Transverse colon (tissue), 4 donors: ENCODE measurements at regions not wholly inside any gene's neighbourhood (a gene's known extent, or its start where the extent isn't known, plus 50 kb on each side); places are given as distances from the start of the nearest gene placed in this dataset.

Experiments used
- POLR2A ChIP-seq: fragments of 450-650 bp; IDR thresholded peaks from one replicate; pipeline ENCODE4 v1.6.1; 2016; ENCODE audit warnings: antibody characterized with exemption, mild to moderate bottlenecking, moderate library complexity
- POLR2AphosphoS5 ChIP-seq, 3 donors: sonication (generic); formaldehyde crosslinking; IDR thresholded peaks; one replicate each; pipeline ENCODE4 v1.6.1; 2016; ENCODE audit warnings: antibody characterized with exemption in 3 of 3
- TF ChIP-seq, protein P1 (sequence below), 5 experiments: fragments of 200-600 bp in 3 of 5; fragments of 450-650 bp in 2 of 5; sonication (generic) in 3 of 5; IDR thresholded peaks; 1 replicate in 2 of 5; 2 replicates in 3 of 5; pipeline ENCODE4 v1.5.1; 2016 to 2017; ENCODE audit warnings: antibody characterized with exemption in 5 of 5, inconsistent platforms in 3 of 5, mild to moderate bottlenecking in 2 of 5, moderate library complexity in 1 of 5

DNA sequence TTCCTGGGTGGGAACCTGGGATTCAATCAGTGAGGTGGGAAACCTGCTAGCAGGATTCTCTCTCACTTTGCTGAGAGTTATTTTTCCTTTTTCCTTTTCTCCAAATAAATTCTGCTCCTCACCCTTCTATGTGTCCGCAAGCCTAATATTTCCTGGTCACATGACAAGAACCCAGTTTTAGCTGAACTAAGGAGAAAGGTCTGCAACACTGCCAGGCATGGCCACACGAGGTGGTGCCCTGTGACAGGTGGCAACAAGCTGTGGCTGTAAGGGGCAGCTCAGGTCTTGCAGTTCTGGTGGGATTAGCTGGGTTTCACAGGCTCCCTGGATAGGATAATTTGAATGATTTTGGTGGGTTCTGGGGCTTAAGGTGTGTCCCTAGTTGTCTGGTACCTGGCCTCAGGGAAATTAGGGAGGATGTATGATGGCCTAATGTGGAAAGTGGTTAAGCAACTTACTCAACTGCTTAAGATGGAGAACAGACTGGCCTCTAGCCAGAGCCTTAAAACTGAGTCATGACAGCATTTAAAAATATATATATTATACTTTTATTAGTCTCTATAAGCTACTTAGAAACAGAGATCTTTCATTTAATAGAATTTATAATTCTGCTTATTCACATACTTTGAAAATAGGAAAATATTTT lies 215.0 kb downstream of the IL15 start:
- TF ChIP-seq POLR2AphosphoS5 (IDR thresholded peaks at IDR 0.05) (no peak), POLR2A (no peak)
- TF ChIP-seq, protein P1, sequence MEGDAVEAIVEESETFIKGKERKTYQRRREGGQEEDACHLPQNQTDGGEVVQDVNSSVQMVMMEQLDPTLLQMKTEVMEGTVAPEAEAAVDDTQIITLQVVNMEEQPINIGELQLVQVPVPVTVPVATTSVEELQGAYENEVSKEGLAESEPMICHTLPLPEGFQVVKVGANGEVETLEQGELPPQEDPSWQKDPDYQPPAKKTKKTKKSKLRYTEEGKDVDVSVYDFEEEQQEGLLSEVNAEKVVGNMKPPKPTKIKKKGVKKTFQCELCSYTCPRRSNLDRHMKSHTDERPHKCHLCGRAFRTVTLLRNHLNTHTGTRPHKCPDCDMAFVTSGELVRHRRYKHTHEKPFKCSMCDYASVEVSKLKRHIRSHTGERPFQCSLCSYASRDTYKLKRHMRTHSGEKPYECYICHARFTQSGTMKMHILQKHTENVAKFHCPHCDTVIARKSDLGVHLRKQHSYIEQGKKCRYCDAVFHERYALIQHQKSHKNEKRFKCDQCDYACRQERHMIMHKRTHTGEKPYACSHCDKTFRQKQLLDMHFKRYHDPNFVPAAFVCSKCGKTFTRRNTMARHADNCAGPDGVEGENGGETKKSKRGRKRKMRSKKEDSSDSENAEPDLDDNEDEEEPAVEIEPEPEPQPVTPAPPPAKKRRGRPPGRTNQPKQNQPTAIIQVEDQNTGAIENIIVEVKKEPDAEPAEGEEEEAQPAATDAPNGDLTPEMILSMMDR (IDR thresholded peaks at IDR 0.05) = no peak
